HEK293T (cell line): ENCODE measurements at regions not wholly inside any gene's neighbourhood (a gene's known extent, or its start where the extent isn't known, plus 50 kb on each side); places are given as distances from the start of the nearest gene placed in this dataset.

Experiments
- ELF4 ChIP-seq: fragments of 450-650 bp; IDR thresholded peaks from 2 replicates; pipeline ENCODE4 v1.6.1; 2017; ENCODE audit warnings: antibody characterized with exemption
- FOXK2 ChIP-seq: fragments of 450-650 bp; IDR thresholded peaks from 2 replicates; pipeline ENCODE4 v1.6.1; 2016; ENCODE audit warnings: mild to moderate bottlenecking
- PKNOX1 ChIP-seq: fragments of 450-650 bp; IDR thresholded peaks from 2 replicates; pipeline ENCODE4 v1.6.1; 2016
- SUZ12 ChIP-seq: fragments of 450-650 bp; IDR thresholded peaks from 2 replicates; pipeline ENCODE4 v1.6.1; 2016; ENCODE audit warnings: mild to moderate bottlenecking
- TARDBP ChIP-seq: fragments of 450-650 bp; IDR thresholded peaks from 2 replicates; pipeline ENCODE4 v1.6.1; 2016
- ZNF384 ChIP-seq: fragments of 450-650 bp; IDR thresholded peaks from 2 replicates; pipeline ENCODE4 v1.6.1; 2016

GRCh38 chr6:815348-815738, 122.4 kb upstream of the EXOC2 start:
- TF ChIP-seq SUZ12 (no peak), ZNF384 (no peak), TARDBP (no peak), ELF4 (no peak), PKNOX1 (no peak), FOXK2 (no peak)
